ENCODE measurements at regions not wholly inside any gene's neighbourhood (a gene's known extent, or its start where the extent isn't known, plus 50 kb on each side); places are given as distances from the start of the nearest gene placed in this dataset.
A peak's percentile ranks its signal among the peaks of the same experiment; 100 is the strongest.
"Not testable (repeated sequence)": the region's sequence is repeated elsewhere in the genome, so short reads cannot be mapped to it uniquely, and the experiment has no call there.

GRCh38 chr2:56807861-56808260 lies 624.1 kb downstream of the CCDC85A start:
- no peak for DNase-seq (ENCODE audit: low read depth)

DNA sequence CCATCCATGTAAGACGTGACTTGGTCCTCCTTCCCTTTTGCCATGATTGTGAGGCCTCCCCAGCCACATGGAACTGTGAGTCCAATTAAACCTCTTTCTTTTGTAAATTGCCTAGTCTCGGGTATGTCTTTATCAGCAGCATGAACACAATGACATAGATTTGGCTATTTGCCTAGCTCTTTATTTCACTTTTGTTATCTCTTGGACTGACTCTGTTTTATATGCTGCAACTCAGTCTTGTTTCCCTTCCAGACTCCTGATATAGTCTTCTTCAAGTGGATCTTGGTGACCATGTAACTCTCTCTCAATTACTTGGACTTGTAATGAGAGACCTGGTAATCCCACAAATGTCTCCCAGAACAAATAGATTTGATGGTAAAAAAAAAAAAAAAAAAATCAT lies 627.6 kb downstream of the CCDC85A start:
- DNase-seq (ENCODE audit: low read depth) = no peak

- no peak for DNase-seq (ENCODE audit: low read depth)
Observed at GRCh38 chr2:56812432-56812831, 628.6 kb downstream of the CCDC85A start.

DNA sequence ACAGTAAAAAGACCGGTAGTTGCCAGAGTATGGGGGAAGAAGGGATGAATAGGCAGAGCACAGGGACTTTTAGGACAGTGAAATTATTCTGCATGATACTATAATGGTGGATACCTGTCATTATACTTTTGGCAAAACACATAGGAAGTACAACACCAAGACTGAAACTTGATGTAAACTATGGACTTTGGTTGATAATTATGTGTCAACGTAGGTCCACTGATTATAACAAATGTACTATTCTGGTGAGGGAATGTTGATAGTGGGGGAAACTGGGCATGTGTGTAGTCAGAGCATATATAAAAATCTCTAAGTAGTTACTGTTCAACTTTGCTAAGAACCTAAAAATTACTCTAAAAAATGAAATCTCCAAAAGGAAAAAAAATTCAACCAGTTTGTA lies 629.7 kb downstream of the CCDC85A start:
- no peak for DNase-seq (ENCODE audit: low read depth)

GRCh38 chr2:56816666-56817065 lies 632.9 kb downstream of the CCDC85A start:
- DNase-seq (ENCODE audit: low read depth) = no peak

DNA sequence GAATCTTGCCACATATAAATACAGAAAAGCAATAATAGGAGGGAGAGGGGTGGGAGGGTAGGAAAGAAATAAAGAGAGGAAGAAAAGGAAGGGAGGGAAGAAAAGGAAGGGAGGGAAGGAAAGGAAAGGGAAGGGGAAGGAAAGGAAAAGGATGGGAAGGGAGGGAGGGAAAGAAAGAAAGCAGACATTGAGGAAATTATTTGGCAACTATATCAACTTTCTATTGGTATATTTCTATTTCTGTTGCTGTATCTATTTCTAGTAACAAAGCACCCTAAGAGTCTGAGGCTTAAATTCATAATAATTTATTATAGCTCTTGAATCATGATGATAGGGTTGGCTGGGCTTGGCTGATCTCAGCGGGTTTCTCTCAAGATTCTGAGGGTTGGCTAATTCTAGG lies 648.0 kb downstream of the CCDC85A start:
- no peak for DNase-seq (ENCODE audit: low read depth)

DNA sequence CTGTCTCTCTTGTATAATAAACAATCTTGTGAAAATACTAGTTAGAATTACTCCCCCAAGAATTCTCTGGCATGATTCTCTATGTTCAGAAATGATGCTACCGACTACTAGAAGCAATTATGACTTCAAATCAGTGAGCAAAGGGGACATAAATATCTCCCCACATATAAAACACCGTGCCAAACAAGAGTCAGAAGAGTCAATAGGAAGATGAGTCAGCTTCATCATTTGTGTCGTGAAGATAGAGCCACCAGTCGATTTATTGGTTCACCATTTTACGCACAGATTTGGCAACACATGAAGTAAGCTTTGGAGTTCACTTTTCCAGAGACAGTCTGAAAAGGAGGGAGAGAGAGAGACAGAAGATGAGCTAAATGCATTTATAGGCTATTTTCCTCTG lies 650.9 kb downstream of the CCDC85A start:
- DNase-seq (ENCODE audit: low read depth) = no peak

DNA sequence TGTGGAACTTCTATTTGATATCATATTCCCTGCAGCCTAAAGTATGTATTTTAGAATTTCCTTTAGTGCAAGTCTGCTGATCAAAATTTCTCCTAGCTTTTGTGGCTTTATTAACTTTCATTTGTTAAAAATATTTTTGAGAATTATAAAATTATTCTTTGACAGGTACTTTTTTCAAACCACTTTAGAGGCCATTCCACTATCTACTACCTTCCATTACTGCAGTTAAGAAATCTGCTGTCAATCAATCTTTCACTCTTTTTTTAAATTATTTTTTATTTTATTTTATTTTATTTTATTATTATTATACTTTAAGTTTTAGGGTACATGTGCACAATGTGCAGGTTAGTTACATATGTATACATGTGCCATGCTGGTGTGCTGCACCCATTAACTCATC lies 656.2 kb downstream of the CCDC85A start:
- DNase-seq (ENCODE audit: low read depth) = not testable (repeated sequence)

GRCh38 chr2:56860991-56861390 lies 677.2 kb downstream of the CCDC85A start:
- no peak for DNase-seq (ENCODE audit: low read depth)

GRCh38 chr2:56871644-56872043 lies 687.9 kb downstream of the CCDC85A start:
- peak; percentile 15 for DNase-seq (ENCODE audit: low read depth)

DNA sequence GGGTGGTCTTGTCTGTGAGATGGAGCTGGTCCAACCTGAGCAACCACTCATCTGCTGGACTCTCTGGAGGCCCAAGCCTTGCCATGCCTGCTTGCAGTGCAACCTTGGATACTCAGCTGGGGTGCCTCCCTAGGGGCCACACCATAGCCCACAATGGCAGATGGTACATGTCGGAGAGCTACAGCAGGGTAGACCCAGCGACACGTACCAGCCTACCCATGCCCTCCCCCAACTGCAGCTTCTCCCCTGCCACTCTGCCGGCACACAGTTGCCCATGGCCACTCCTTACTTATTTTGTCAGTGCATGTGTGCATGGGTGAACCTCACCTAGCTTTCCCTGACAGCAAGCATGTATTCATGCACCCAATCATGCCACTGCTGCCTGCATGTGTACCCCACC lies 690.9 kb downstream of the CCDC85A start:
- DNase-seq (ENCODE audit: low read depth) = no peak

- DNase-seq (ENCODE audit: low read depth) = no peak
Observed at GRCh38 chr2:56889738-56890137, 705.9 kb downstream of the CCDC85A start.

GRCh38 chr2:56892382-56892781 lies 708.6 kb downstream of the CCDC85A start:
- DNase-seq (ENCODE audit: low read depth) = no peak

GRCh38 chr2:56898986-56899385 lies 715.2 kb downstream of the CCDC85A start:
- DNase-seq (ENCODE audit: low read depth) = no peak

DNA sequence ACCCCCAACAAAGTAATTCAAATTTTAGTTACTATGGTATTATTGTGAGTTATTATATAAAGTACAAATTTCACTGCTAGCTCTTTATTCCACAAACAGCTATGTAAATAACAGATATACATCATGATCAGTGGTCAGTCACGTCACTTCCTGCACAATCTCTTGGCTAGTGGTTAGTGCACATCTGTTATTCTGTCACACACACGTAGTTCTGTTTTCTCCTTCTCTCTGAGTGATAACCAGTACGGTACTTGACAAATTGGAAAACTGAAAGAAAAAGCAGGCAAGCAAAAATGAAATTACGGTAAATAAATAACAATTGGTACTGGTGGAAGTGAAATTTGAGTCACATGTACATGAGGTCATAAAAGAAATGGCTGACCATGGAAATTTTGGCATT lies 728.7 kb downstream of the CCDC85A start:
- DNase-seq (ENCODE audit: low read depth) = no peak

- no peak for DNase-seq (ENCODE audit: low read depth)
Observed at GRCh38 chr2:56918790-56919189, 735.0 kb downstream of the CCDC85A start.

DNA sequence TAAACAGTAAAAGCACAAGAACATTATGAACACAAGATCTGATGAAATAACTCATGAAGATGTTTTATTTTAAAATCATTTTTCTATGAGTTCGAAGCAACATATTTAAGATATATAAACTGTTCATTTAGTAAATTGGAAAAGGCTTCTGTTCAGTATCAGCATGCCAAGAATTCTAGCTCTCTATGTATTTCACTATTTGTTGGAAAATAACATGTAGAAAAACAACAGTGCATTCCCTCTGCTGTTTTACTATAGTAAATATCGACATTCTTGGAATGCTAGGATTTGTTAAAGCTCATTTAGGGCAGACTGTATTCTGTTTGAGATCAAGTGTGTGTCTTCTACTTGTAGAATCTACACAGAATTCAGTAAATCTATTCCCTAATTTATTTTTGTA lies 750.2 kb downstream of the CCDC85A start:
- DNase-seq (ENCODE audit: low read depth) = no peak

- no peak for DNase-seq (ENCODE audit: low read depth)
Observed at GRCh38 chr2:56934866-56935265, 751.1 kb downstream of the CCDC85A start.

DNA sequence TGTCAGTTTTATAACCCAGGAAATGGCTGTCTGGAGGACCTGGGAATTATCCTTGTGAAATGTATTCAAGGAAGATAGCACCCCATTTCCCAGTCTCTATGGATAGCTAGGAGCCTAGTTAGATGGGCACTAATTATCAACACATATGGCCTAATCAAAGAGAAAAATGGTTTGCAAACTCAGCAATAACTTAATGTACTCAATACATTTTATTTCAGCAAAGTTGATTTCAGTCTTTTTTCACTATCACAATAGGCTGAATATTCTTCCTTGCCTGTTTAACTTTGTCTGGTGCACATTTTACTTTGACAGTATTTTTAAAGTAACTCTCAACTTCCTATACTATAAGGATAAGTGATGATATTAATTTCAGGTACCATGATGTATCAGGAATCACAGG lies 756.3 kb downstream of the CCDC85A start:
- DNase-seq (ENCODE audit: low read depth) = no peak

DNA sequence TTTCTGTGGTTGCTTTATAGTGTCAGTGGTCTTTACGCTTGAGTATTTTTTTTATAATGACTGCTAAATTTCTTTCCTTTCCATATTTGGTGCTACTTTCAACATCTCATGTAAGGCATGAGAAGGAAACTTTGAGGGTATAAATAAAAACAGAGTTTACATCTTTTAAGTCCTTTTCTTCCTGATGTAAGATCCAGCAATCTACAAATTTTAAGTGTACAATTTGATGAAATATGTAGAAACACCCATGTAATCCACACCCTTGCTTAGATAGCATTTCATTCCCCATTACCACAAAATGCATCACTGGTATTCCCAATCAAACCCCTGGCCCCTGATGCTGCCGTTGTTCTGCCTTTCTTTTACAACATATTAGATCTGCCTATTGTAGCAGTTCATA lies 769.1 kb downstream of the CCDC85A start:
- DNase-seq (ENCODE audit: low read depth) = no peak

- no peak for DNase-seq (ENCODE audit: low read depth)
Observed at GRCh38 chr2:56960581-56960980, 776.8 kb downstream of the CCDC85A start.

DNA sequence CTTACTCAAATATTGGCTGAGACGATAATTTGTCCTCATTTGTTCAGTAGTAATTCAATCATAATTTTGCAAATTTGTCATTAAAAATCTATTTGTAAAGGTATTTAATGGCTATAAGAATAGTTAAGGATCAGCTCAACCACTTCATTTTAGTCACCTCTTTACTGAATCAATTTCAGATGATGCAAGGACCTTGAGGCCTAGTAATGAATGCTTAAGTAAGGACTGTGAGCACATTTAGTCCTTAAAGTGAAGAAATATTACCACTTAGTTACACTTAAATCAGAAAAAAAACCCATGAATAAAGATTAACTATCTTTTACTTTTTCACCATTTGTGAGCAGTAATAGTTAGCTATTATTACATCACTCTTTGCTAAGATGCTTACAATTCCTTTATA lies 778.9 kb downstream of the CCDC85A start:
- no peak for DNase-seq (ENCODE audit: low read depth)

DNA sequence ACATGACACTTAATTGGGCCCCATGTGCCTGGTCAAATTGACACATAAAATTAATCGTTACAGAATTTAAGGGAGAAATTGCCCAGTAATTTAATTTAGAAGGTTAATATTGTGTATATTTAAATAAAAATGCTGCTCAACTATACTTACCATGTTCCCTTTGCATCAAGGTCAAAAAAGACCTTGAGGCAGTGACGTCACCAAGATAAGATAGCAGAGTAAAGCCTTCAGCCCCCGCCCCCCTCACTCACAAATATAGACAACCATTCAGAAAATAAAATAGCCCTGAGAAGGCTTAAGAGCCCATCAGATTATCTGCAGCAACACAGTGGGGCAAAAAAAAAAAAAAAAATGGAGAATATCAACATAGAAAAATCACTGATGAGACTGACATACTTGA lies 785.7 kb downstream of the CCDC85A start:
- no peak for DNase-seq (ENCODE audit: low read depth)

GRCh38 chr2:56971383-56971974 lies 787.7 kb downstream of the CCDC85A start:
- no peak for DNase-seq (ENCODE audit: low read depth)

DNA sequence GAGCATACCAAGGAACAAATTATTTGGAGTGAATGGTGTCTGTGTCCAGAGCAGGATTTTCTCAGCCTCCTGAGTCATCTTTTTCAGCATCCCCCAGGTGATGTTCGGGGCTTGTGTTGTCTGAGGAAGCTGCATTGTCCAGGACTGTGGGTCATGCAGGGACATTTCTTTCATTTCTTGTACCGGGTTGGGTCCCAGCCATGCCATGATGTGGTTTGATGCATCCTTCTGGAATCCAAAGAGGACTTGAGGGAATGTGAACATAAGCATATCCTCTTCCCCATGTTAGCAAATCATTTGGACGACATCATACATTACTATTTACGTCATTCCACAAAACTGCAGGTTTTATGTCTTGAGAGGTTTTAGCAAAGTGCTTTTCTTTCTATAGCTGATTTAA lies 797.8 kb downstream of the CCDC85A start:
- DNase-seq (ENCODE audit: low read depth) = peak; percentile 56

All from GM04503 (cell line).